Adrenal gland (tissue), 9 donors: ENCODE measurements at regions not wholly inside any gene's neighbourhood (a gene's known extent, or its start where the extent isn't known, plus 50 kb on each side); places are given as distances from the start of the nearest gene placed in this dataset.

Source experiments
- DNase-seq, 7 donors: peaks; one replicate each; pipeline ENCODE4 v3.0.0-alpha.2; 2019 to 2020
- H3K27ac ChIP-seq, 5 donors: fragments of 200-600 bp; sonication (generic) in 4 of 5; 1 replicate in 3 of 5; 2 replicates in 2 of 5; pipeline versions ENCODE4 v1.5.1 to v1.8.0; 2016 to 2020; ENCODE audit warnings: mild to moderate bottlenecking in 1 of 5
- H3K27me3 ChIP-seq: fragments of 200-600 bp; 2 replicates; pipeline ENCODE4 v1.8.0; 2021
- H3K36me3 ChIP-seq, 2 donors: fragments of 200-600 bp; replicated peaks in 1 of 2; 1 replicate in 1 of 2; 2 replicates in 1 of 2; pipeline versions ENCODE4 v1.5.1 to v1.8.0; 2018 to 2022
- H3K4me1 ChIP-seq, 2 donors: fragments of 200-600 bp; replicated peaks in 1 of 2; 1 replicate in 1 of 2; 2 replicates in 1 of 2; pipeline versions ENCODE4 v1.5.1 to v1.8.0; 2018 to 2021
- H3K4me3 ChIP-seq, 4 donors: fragments of 200-600 bp; sonication (generic) in 3 of 4; one replicate each; pipeline ENCODE4 v1.5.1; 2016 to 2018
- H3K9me3 ChIP-seq, 3 donors: fragments of 200-600 bp; sonication (generic) in 1 of 3; replicated peaks in 1 of 3; 1 replicate in 2 of 3; 2 replicates in 1 of 3; pipeline versions ENCODE4 v1.5.1 to v1.8.0; 2016 to 2021
- POLR2A ChIP-seq, 2 donors: fragments of 450-650 bp; IDR thresholded peaks; one replicate each; pipeline ENCODE4 v1.6.1; 2017; ENCODE audit warnings: antibody characterized with exemption in 2 of 2, mild to moderate bottlenecking in 2 of 2, moderate library complexity in 1 of 2
- WGBS, 4 donors: extraction: QIAGEN DNeasy Blood & Tissue Kit in 2 of 4; methylation state at CpG; one replicate each; pipeline versions ENCODE4 v1.1.5 to v1.1.7; 2013 to 2017; 5-methylcytosine and 5-hydroxymethylcytosine counted together
- intact Hi-C, 2 donors: fragments of 100-400 bp; cut with DNase I; formaldehyde crosslinking; loops; one replicate each; pipeline versions ENCODE4 v1.14.1 to v1.15.0; 2022 to 2023
- TF ChIP-seq, protein P1 (sequence below), 6 experiments: fragments of 450-650 bp in 4 of 6; fragments of 200-600 bp in 2 of 6; sonication (generic) in 1 of 6; IDR thresholded peaks; 1 replicate in 5 of 6; 2 replicates in 1 of 6; pipeline versions ENCODE4 v1.5.1 to v1.8.0; 2016 to 2021; ENCODE audit warnings: antibody characterized with exemption in 6 of 6, mild to moderate bottlenecking in 2 of 6, moderate library complexity in 1 of 6
- donor health status: healthy with polysubstance abuse.
- donor health status: Bipolar disorder and iron deficiency.
- donor health status: DM: yes; HTN: yes; CAD: no.
- donor health status: DM: no; HTN: no; CAD: no.
- donor health status: DM: no; HTN: no; CAD: no.

DNA sequence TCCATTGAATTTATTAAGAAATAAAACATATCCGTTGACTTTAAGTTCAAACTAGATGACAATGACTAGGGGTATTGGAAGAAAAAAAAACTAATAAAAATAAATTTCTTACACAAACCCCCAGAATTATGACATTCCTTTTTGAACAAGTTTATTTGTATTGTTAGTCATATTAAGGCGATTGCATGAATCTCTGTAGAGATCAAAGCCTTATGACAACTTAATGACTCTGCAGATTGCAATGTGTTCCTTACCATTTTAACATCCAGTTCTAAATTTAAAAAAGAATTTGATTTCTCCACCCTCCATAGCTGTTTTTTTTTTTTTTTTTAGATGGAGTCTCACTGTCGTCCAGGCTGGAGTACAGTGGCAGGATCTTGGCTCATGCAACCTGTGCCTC lies 189.8 kb upstream of the CEP162 start:
- no peak for DNase-seq
- no peaks in the 10 kb centered on the region for H3K36me3 ChIP-seq
- H3K27me3 ChIP-seq = no peaks in the 10 kb centered on the region
- TF ChIP-seq POLR2A (IDR thresholded peaks at IDR 0.05) = no peak
- TF ChIP-seq, protein P1, sequence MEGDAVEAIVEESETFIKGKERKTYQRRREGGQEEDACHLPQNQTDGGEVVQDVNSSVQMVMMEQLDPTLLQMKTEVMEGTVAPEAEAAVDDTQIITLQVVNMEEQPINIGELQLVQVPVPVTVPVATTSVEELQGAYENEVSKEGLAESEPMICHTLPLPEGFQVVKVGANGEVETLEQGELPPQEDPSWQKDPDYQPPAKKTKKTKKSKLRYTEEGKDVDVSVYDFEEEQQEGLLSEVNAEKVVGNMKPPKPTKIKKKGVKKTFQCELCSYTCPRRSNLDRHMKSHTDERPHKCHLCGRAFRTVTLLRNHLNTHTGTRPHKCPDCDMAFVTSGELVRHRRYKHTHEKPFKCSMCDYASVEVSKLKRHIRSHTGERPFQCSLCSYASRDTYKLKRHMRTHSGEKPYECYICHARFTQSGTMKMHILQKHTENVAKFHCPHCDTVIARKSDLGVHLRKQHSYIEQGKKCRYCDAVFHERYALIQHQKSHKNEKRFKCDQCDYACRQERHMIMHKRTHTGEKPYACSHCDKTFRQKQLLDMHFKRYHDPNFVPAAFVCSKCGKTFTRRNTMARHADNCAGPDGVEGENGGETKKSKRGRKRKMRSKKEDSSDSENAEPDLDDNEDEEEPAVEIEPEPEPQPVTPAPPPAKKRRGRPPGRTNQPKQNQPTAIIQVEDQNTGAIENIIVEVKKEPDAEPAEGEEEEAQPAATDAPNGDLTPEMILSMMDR (IDR thresholded peaks at IDR 0.05) = no peak
- no peak overlapping the region for H3K27ac ChIP-seq
- H3K4me1 ChIP-seq = no peaks in the 10 kb centered on the region
- no peak overlapping the region for H3K4me3 ChIP-seq
- no peaks in the 10 kb centered on the region for H3K9me3 ChIP-seq
- 66 to 76% (median 72%) methylated on average over 3 of the region's 3 CpGs for WGBS, 4 donors
- intact Hi-C loops = no loop called here

DNA sequence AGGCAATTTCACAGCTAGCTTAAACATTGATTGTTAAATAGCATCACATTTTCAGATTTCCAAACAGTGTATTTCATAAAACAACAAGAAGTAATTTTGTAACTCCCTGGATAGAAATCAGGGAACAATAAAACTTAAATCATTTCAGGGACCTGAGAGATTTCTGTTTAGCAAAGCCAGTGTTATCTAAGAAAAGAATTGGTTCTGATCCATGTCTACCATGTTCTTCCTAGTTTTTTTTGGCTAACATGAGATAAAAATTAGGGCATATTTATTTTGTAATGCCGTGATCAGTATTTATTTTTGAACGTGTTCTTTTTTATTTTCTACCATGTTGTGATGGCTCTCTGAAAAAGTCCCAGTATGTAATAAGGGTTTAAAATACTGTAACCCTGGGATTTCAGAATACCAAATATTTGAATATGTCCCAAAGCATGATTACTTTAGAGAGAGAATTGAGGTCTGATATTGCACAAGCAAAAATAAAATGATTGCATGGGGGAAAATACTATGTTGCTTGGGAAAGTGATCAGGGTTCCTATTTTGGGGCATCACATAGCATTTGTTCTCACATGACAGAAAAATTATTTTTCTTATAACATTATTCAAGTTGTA lies 188.7 kb upstream of the CEP162 start:
- H3K4me3 ChIP-seq = no peak overlapping the region
- no peaks in the 10 kb centered on the region for H3K4me1 ChIP-seq
- no peak overlapping the region for H3K27ac ChIP-seq
- H3K9me3 ChIP-seq = no peaks in the 10 kb centered on the region
- H3K36me3 ChIP-seq = no peaks in the 10 kb centered on the region
- TF ChIP-seq, protein P1 (IDR thresholded peaks at IDR 0.05) = no peak
- TF ChIP-seq POLR2A (IDR thresholded peaks at IDR 0.05) = no peak
- no peaks in the 10 kb centered on the region for H3K27me3 ChIP-seq
- DNase-seq = no peak
- WGBS, 4 donors = 58 to 71% (median 63%) methylated on average over 2 of the region's 2 CpGs
- intact Hi-C loops = no loop called here

- no peaks in the 10 kb centered on the region for H3K4me1 ChIP-seq
- TF ChIP-seq, protein P1 (IDR thresholded peaks at IDR 0.05) = no peak
- TF ChIP-seq POLR2A (IDR thresholded peaks at IDR 0.05) = no peak
- WGBS, 4 donors = 61 to 75% (median 68%) methylated on average over 6 of the region's 6 CpGs
These were observed 188.1 kb upstream of the CEP162 start for GRCh38 chr6:84415517-84415916.

DNA sequence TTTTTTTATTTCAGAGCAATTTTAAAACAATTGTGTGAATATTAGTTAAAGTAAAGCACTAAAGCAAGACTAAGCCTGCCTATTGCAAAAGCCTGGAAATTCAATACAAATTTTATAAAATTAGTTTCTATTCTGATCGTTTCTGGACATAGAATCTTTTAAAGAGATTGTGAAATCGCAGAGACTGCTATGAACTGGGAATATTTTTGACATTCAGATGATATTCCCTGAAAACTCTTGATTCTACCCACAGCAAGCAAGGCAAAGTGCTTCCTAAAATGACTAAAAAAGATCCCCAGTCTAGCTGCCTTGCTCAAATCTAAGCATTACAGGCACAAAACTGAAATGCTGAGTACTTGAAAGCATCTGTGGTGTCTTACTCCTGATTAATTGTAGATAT lies 187.6 kb upstream of the CEP162 start:
- no peaks in the 10 kb centered on the region for H3K36me3 ChIP-seq
- H3K4me3 ChIP-seq = no peak overlapping the region
- H3K27me3 ChIP-seq = no peaks in the 10 kb centered on the region
- intact Hi-C loops = no loop called here
- TF ChIP-seq, protein P1 (IDR thresholded peaks at IDR 0.05) = no peak
- no peak for TF ChIP-seq POLR2A (IDR thresholded peaks at IDR 0.05)
- DNase-seq = no peak
- H3K27ac ChIP-seq = no peak overlapping the region
- H3K9me3 ChIP-seq = no peaks in the 10 kb centered on the region
- WGBS, 4 donors = 41 to 61% (median 49%) methylated on average over 2 of the region's 2 CpGs
- H3K4me1 ChIP-seq = no peaks in the 10 kb centered on the region

More at GRCh38 chr6:84415517-84415916, 188.1 kb upstream of the CEP162 start:
- Histone ChIP-seq H3K27me3 (no peaks in the 10 kb centered on the region), H3K9me3 (no peaks in the 10 kb centered on the region), H3K36me3 (no peaks in the 10 kb centered on the region), H3K4me3 (no peak overlapping the region), H3K27ac (no peak overlapping the region)
- no peak for DNase-seq
- intact Hi-C loops = no loop called here
